Kidney (tissue), 13 donors: ENCODE measurements at regions not wholly inside any gene's neighbourhood (a gene's known extent, or its start where the extent isn't known, plus 50 kb on each side); places are given as distances from the start of the nearest gene placed in this dataset.

Source experiments
- DNase-seq, 5 donors: peaks; one replicate each; pipeline ENCODE4 v3.0.0-alpha.2; 2013 to 2020
- FAIRE-seq: peaks from 2 replicates; lab custom pipeline; 2012; peaks lifted over from hg19 to GRCh38; lab: Jason Lieb, UNC
- H3K27ac ChIP-seq, 2 donors: one replicate each; pipeline ENCODE4 v1.7.0; 2013; ENCODE audit warnings: low read depth in 2 of 2, low read length in 2 of 2, inconsistent platforms in 1 of 2
- H3K27me3 ChIP-seq: one replicate; pipeline ENCODE4 v1.7.1; 2013; ENCODE audit warnings: low read length, inconsistent platforms; ENCODE audit not compliant: control insufficient read depth, insufficient read depth
- H3K36me3 ChIP-seq, 3 donors: one replicate each; pipeline versions ENCODE4 v1.7.0 to v1.7.1; 2013; ENCODE audit warnings: low read length in 3 of 3, control low read depth in 1 of 3, inconsistent platforms in 1 of 3; ENCODE audit not compliant: insufficient read depth in 3 of 3, control insufficient read depth in 2 of 3
- H3K4me1 ChIP-seq, 3 donors: one replicate each; pipeline versions ENCODE4 v1.7.0 to v1.7.1; 2013; ENCODE audit warnings: low read length in 3 of 3, inconsistent platforms in 1 of 3, low read depth in 1 of 3; ENCODE audit not compliant: control insufficient read depth in 2 of 3, insufficient read depth in 2 of 3
- H3K4me3 ChIP-seq, 3 donors: one replicate each; pipeline versions ENCODE4 v1.7.0 to v1.8.1; 2013; ENCODE audit warnings: low read length in 3 of 3, control low read depth in 1 of 3, inconsistent platforms in 1 of 3
- H3K9ac ChIP-seq, 3 donors: one replicate each; pipeline versions ENCODE4 v1.7.0 to v1.7.1; 2013; ENCODE audit warnings: low read length in 3 of 3, control low read depth in 1 of 3, inconsistent platforms in 1 of 3
- H3K9me3 ChIP-seq, 3 donors: one replicate each; pipeline versions ENCODE4 v1.7.0 to v1.7.1; 2013; ENCODE audit warnings: low read length in 3 of 3, control low read depth in 1 of 3, inconsistent platforms in 1 of 3; ENCODE audit not compliant: control insufficient read depth in 2 of 3, insufficient read depth in 1 of 3
- intact Hi-C: fragments of 100-400 bp; cut with DNase I; formaldehyde crosslinking; loops from one replicate; pipeline ENCODE4 v1.11.1; 2022
- TF ChIP-seq, protein P1 (sequence below): IDR thresholded peaks from 3 replicates; pipeline ENCODE4 v1.5.1; 2012; ENCODE audit warnings: mild to moderate bottlenecking, moderate library complexity, borderline replicate concordance; ENCODE audit not compliant: insufficient read depth; ENCODE audit errors: extremely low read depth
- donor health status: control.
- donor health status: control.
- donor health status: control.
- donor health status: control.
- donor health status: control.
- donor health status: DM: yes; HTN: yes; CAD: no.
- donor health status: Normal renal cell carcinoma (clear cell type).

DNA sequence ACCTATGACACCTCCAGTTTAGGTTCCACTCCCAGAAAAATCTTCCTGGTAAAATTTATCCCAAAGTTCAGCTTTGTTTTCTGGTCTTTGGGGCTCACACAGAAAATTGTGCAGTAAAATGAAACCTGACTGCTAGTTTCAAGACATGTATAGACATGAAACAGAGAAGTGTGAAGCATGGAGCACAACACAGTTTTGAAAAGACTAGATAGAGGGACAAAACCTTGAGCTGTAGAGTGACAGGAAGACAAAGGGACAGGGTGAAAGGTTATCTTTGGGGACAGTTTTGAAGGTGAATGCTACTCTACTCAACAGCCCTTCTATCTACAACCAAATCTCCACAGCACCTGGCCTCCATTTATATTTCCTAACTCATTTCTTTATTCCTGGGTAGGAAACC is 352.6 kb downstream of the RBM43 start:
- H3K4me3 ChIP-seq, result no peak overlapping the region
- H3K9ac ChIP-seq, result no peak overlapping the region
- intact Hi-C loops, result no loop called here
- H3K9me3 ChIP-seq, result no peaks in the 10 kb centered on the region
- TF ChIP-seq, protein P1, sequence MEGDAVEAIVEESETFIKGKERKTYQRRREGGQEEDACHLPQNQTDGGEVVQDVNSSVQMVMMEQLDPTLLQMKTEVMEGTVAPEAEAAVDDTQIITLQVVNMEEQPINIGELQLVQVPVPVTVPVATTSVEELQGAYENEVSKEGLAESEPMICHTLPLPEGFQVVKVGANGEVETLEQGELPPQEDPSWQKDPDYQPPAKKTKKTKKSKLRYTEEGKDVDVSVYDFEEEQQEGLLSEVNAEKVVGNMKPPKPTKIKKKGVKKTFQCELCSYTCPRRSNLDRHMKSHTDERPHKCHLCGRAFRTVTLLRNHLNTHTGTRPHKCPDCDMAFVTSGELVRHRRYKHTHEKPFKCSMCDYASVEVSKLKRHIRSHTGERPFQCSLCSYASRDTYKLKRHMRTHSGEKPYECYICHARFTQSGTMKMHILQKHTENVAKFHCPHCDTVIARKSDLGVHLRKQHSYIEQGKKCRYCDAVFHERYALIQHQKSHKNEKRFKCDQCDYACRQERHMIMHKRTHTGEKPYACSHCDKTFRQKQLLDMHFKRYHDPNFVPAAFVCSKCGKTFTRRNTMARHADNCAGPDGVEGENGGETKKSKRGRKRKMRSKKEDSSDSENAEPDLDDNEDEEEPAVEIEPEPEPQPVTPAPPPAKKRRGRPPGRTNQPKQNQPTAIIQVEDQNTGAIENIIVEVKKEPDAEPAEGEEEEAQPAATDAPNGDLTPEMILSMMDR, result no peak
- DNase-seq (no peak), FAIRE-seq (no peak)
- H3K4me1 ChIP-seq, result no peaks in the 10 kb centered on the region
- no peak overlapping the region for H3K27ac ChIP-seq
- H3K36me3 ChIP-seq, result no peaks in the 10 kb centered on the region
- no peaks in the 10 kb centered on the region for H3K27me3 ChIP-seq

DNA sequence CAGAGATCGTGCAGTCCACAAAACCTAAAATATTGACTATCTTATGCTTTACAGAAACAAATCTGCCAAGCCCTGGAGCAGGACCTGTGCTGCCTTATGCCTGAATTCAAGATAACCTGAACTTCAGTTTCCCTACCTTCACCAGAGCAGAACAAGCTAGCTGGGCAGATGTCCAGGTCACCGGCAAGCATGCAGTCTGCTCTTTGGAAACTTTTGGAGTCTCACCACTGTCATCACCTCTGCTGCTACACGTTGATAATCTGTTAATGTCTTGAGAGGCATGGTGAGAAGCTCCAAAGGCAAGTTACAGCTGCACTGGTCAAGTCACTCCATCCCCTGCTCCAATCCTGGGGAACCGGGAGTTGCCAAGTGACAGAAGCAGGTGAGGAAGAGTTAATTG is 354.2 kb downstream of the RBM43 start:
- H3K4me1 ChIP-seq, result no peaks in the 10 kb centered on the region
- H3K27me3 ChIP-seq, result no peaks in the 10 kb centered on the region
- no peak overlapping the region for H3K4me3 ChIP-seq
- no peak for FAIRE-seq
- no peak for DNase-seq
- H3K9ac ChIP-seq, result no peak overlapping the region
- H3K36me3 ChIP-seq, result no peaks in the 10 kb centered on the region
- TF ChIP-seq, protein P1, result no peak
- H3K9me3 ChIP-seq, result no peaks in the 10 kb centered on the region
- no peak overlapping the region for H3K27ac ChIP-seq
- intact Hi-C loops, result no loop called here

DNA sequence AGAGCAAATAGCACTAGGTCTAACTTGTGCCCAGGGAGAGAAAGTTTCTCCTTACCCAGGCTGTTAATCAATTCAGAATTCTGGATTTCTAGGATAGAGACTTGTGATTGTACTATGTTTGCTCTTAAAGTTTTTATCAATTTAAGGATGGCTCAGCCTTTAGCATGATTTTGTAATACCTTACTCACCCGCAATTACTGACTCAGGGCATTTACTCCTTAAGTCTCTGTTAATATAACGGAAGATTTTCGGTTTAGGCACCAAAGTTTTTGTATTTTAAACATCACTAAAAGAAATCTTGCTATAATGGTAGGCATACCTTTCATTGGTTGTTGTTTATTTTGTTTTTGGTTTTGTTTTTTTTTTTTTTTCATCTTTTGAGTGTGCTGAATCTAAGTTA is 358.2 kb downstream of the RBM43 start:
- Histone ChIP-seq H3K9me3 (peaks cover 0 to 24% (median 0%) of the 10 kb centered on the region in 3 donors), H3K27me3 (no peaks in the 10 kb centered on the region), H3K9ac (no peak overlapping the region), H3K4me1 (no peaks in the 10 kb centered on the region), H3K27ac (no peak overlapping the region), H3K36me3 (no peaks in the 10 kb centered on the region), H3K4me3 (no peak overlapping the region)
- TF ChIP-seq, protein P1, result no peak
- FAIRE-seq (no peak), DNase-seq (no peak)
- intact Hi-C loops, result no loop called here

DNA sequence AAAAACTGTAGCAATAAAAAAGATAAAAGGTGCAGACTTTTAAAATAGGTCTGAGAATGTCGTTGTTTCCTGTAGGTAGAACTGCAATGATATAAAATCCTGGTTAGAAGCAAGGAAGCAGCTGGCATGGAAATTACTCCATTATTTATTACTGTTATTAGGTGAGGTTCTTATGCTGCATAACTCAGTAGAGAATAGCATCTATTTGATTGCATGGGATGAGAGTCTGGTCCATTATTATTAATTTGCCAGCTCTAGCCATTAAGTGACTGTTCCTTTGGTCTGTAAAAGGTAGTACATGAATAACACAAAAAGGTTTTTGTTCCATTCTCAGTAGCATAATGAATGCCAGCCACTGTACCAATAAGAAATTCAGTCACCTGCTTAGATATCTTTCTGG is 358.6 kb downstream of the RBM43 start:
- H3K36me3 ChIP-seq, result no peaks in the 10 kb centered on the region
- H3K4me1 ChIP-seq, result no peaks in the 10 kb centered on the region
- no peak for DNase-seq
- TF ChIP-seq, protein P1, result no peak
- FAIRE-seq, result no peak
- peaks cover 0 to 24% (median 0%) of the 10 kb centered on the region in 3 donors for H3K9me3 ChIP-seq
- no peak overlapping the region for H3K27ac ChIP-seq
- no peak overlapping the region for H3K4me3 ChIP-seq
- intact Hi-C loops, result no loop called here
- H3K9ac ChIP-seq, result no peak overlapping the region
- H3K27me3 ChIP-seq, result no peaks in the 10 kb centered on the region
